HepG2 (cell line): ENCODE measurements at regions not wholly inside any gene's neighbourhood (a gene's known extent, or its start where the extent isn't known, plus 50 kb on each side); places are given as distances from the start of the nearest gene placed in this dataset.

Experiments used
- ATAC-seq: fragments of 200-7000 bp; cut with Tn5 transposase; 3 replicates; pipeline ENCODE4 v1.9.1; 2020; ENCODE audit warnings: mild to moderate bottlenecking, moderate library complexity
- BruUV-seq: library from RNA; stranded (reverse); fragments of 400-500 nt; replicated peaks from 2 replicates; lab custom pipeline; 2021; lab: Mats Ljungman, UMichigan
- CTCF ChIA-PET: fragments of 300-600 bp; formaldehyde crosslinking; extraction: SDS; loops from one replicate; lab custom pipeline; 2021; ENCODE audit warnings: low total read pairs, inconsistent platforms, low intra/inter-chr PET ratio; lab: Yijun Ruan, JAX
- POLR2A ChIA-PET: fragments of 350-600 bp; sonication (Branson Sonifier 250); formaldehyde crosslinking; loops from one replicate; lab custom pipeline; 2020; ENCODE audit warnings: antibody characterized with exemption, inconsistent platforms; lab: Yijun Ruan, JAX
- DNase-seq: peaks from one replicate; pipeline ENCODE4 v3.0.0-alpha.2; 2015; ENCODE audit warnings: low spot score
- FAIRE-seq: peaks from 3 replicates; lab custom pipeline; 2011; peaks lifted over from hg19 to GRCh38; lab: Jason Lieb, UNC
- H2AFZ ChIP-seq: one replicate; pipeline ENCODE4 v1.6.1; 2011; ENCODE audit warnings: low read length, inconsistent platforms
- H3K27ac ChIP-seq: fragments of 300-600 bp; 3 replicates; pipeline ENCODE4 v1.8.0; 2011; ENCODE audit warnings: mixed run types, mild to moderate bottlenecking, mixed read lengths, low read length, inconsistent platforms; ENCODE audit not compliant: insufficient read depth; ENCODE audit errors: extremely low read length
- H3K27me3 ChIP-seq, 2 experiments: fragments of 200-600 bp in 1 of 2; 2 replicates in 1 of 2; 3 replicates in 1 of 2; pipeline versions ENCODE4 v1.6.0 to v1.8.0; 2011; ENCODE audit warnings: low read length in 2 of 2, mild to moderate bottlenecking in 2 of 2, moderate library complexity in 2 of 2, inconsistent platforms in 1 of 2; ENCODE audit not compliant: insufficient read depth in 2 of 2, control insufficient read depth in 1 of 2
- H3K36me3 ChIP-seq, 2 experiments: fragments of 200-600 bp in 1 of 2; replicated peaks in 1 of 2; 2 replicates in 1 of 2; 3 replicates in 1 of 2; pipeline versions ENCODE4 v1.5.1 to v1.8.0; 2011; ENCODE audit warnings: low read length in 2 of 2, inconsistent platforms in 1 of 2; ENCODE audit not compliant: insufficient read depth in 2 of 2, control insufficient read depth in 1 of 2
- H3K4me1 ChIP-seq: 2 replicates; pipeline ENCODE4 v1.5.1; 2012; ENCODE audit warnings: low read length, inconsistent platforms; ENCODE audit not compliant: insufficient read depth
- H3K4me2 ChIP-seq: 2 replicates; pipeline ENCODE4 v1.6.0; 2011; ENCODE audit warnings: low read depth, low read length, inconsistent platforms
- H3K4me3 ChIP-seq, 3 experiments: fragments of 200-600 bp in 1 of 3; sonication (generic), shearing (Covaris generic) in 1 of 3; replicated peaks in 1 of 3; 2 replicates each; pipeline ENCODE4 v1.5.1; 2011 to 2016; ENCODE audit warnings: low read length in 3 of 3, inconsistent platforms in 2 of 3, low read depth in 2 of 3, mild to moderate bottlenecking in 2 of 3, control low read depth in 1 of 3, mixed read lengths in 1 of 3; ENCODE audit not compliant: insufficient read depth in 1 of 3
- H3K79me2 ChIP-seq: one replicate; pipeline ENCODE4 v1.6.1; 2011; ENCODE audit warnings: low read length, inconsistent platforms; ENCODE audit not compliant: insufficient read depth
- H3K9ac ChIP-seq: 2 replicates; pipeline ENCODE4 v1.6.0; 2011; ENCODE audit warnings: mild to moderate bottlenecking, low read depth, low read length, inconsistent platforms; ENCODE audit not compliant: insufficient read depth
- H3K9me3 ChIP-seq: 2 replicates; pipeline ENCODE4 v1.5.1; 2012; ENCODE audit warnings: mild to moderate bottlenecking, low read length
- H4K20me1 ChIP-seq: 2 replicates; pipeline ENCODE4 v1.6.0; 2011; ENCODE audit warnings: inconsistent platforms, mild to moderate bottlenecking, low read length, moderate library complexity; ENCODE audit not compliant: insufficient read depth
- HNF4G ChIP-seq, 2 experiments: sonication (generic) in 1 of 2; formaldehyde crosslinking in 1 of 2; IDR thresholded peaks; 2 replicates each; pipeline versions ENCODE4 v1.4.0 to v1.6.1; 2011 to 2020; ENCODE audit warnings: borderline replicate concordance in 2 of 2, low read depth in 2 of 2, mild to moderate bottlenecking in 2 of 2, low read length in 1 of 2, missing genetic modification reagents in 1 of 2, moderate library complexity in 1 of 2
- HNRNPK ChIP-seq: fragments of 200-400 bp; formaldehyde crosslinking; IDR thresholded peaks from 2 replicates; pipeline ENCODE4 v1.6.1; 2018; ENCODE audit warnings: low read length, low read depth, moderate library complexity, mild to moderate bottlenecking; ENCODE audit not compliant: poor library complexity, severe bottlenecking
- IKZF4 ChIP-seq: sonication (generic); formaldehyde crosslinking; IDR thresholded peaks from 2 replicates; pipeline ENCODE4 v1.5.1; 2020; ENCODE audit warnings: borderline replicate concordance, mild to moderate bottlenecking, low read depth, missing genetic modification reagents; ENCODE audit errors: not compliant biosample characterization
- MZF1 ChIP-seq: sonication (generic); formaldehyde crosslinking; IDR thresholded peaks from 2 replicates; pipeline ENCODE4 v1.8.1; 2023; ENCODE audit warnings: mild to moderate bottlenecking, missing genetic modification reagents, borderline replicate concordance
- POLR2G ChIP-seq: fragments of 200-400 bp; formaldehyde crosslinking; IDR thresholded peaks from 2 replicates; pipeline ENCODE4 v1.6.1; 2018; ENCODE audit warnings: mild to moderate bottlenecking, low read depth, low read length, moderate library complexity
- ZNF331 ChIP-seq: sonication (generic); formaldehyde crosslinking; IDR thresholded peaks from 2 replicates; pipeline ENCODE4 v1.4.0; 2020; ENCODE audit warnings: missing genetic modification reagents
- ZNF337 ChIP-seq: sonication (generic); formaldehyde crosslinking; IDR thresholded peaks from 2 replicates; pipeline ENCODE4 v1.5.1; 2020; ENCODE audit warnings: missing genetic modification reagents, low read depth, mild to moderate bottlenecking, borderline replicate concordance
- ZNF670 ChIP-seq: sonication (generic); formaldehyde crosslinking; IDR thresholded peaks from 2 replicates; pipeline ENCODE4 v1.8.0; 2022; ENCODE audit warnings: mild to moderate bottlenecking, missing genetic modification reagents, borderline replicate concordance
- WGBS: methylation state at CpG from one replicate; pipeline ENCODE4 v1.1.6; 2017; ENCODE audit warnings: low lambda C conversion rate; 5-methylcytosine and 5-hydroxymethylcytosine counted together
- in situ Hi-C: cut with HindIII; loops from 2 replicates; pipeline ENCODE4 v1.10.0; 2017; ENCODE audit warnings: low pct_unique_long_range_greater_than_20kb; ENCODE audit not compliant: extremely low pct_ligation_motif_present
- intact Hi-C: fragments of 100-400 bp; cut with micrococcal nuclease; formaldehyde crosslinking; loops from one replicate; pipeline ENCODE4 v1.10.0; 2022; ENCODE audit not compliant: unreplicated experiment
- TF ChIP-seq, protein P1 (sequence below): IDR thresholded peaks from 2 replicates; pipeline ENCODE4 v1.4.0; 2020; ENCODE audit warnings: mild to moderate bottlenecking, missing genetic modification reagents
- TF ChIP-seq, protein P2 (sequence below): sonication (generic); formaldehyde crosslinking; IDR thresholded peaks from 2 replicates; pipeline ENCODE4 v1.4.0; 2020; ENCODE audit warnings: missing genetic modification reagents, borderline replicate concordance
- TF ChIP-seq, protein P3 (sequence below): sonication (generic); formaldehyde crosslinking; IDR thresholded peaks from 2 replicates; pipeline ENCODE4 v1.4.0; 2020; ENCODE audit warnings: missing genetic modification reagents

DNA sequence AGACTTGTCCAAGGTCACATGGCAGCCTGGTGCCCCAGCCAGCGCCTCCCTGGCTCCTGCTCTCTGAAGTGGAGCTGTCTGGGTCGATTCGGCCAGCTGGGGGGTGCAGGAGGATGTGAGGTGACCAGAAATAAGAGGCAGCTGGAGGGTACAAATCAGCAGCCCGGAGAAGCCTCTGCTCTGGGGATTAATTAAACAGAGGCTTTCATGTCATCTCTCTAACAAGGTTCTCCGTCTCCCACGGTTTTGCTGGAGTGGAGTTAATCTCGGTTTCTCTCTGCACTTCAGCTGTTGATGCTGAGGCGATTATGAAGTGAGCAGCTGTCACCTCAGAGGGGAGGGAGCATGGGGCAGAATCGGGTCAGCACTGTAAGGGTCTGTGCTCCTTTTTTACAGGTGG lies 236.8 kb downstream of the TLE3 start:
- Histone ChIP-seq H3K27me3 (peaks cover 4 to 26% of the 10 kb centered on the region in 2 experiments; a peak in 3 of 5 replicates), H3K9me3 (no peaks in the 10 kb centered on the region), H3K4me3 (no peak overlapping the region), H3K4me1 (no peaks in the 10 kb centered on the region), H3K27ac (no peak overlapping the region), H3K4me2 (no peak overlapping the region), H3K36me3 (no peaks in the 10 kb centered on the region), H4K20me1 (no peaks in the 10 kb centered on the region), H2AFZ (no peak overlapping the region), H3K9ac (no peak overlapping the region), H3K79me2 (no peaks in the 10 kb centered on the region)
- WGBS = 13% methylated on average over 4 of the region's 9 CpGs
- in situ Hi-C loops (no loop called here), intact Hi-C loops (no loop called here)
- BruUV-seq = no TSS peak
- TF ChIP-seq HNF4G (IDR thresholded peaks at IDR 0.05; ENCODE audit: borderline replicate concordance, low read depth, low read length) (no peak), HNF4G (CRISPR knock-in tag; IDR thresholded peaks at IDR 0.05; ENCODE audit: borderline replicate concordance, low read depth) (no peak), IKZF4 (no peak), ZNF670 (CRISPR knock-in tag) (no peak), HNRNPK (no peak), ZNF337 (CRISPR knock-in tag) (no peak), POLR2G (no peak), ZNF331 (CRISPR knock-in tag) (no peak), MZF1 (CRISPR knock-in tag) (no peak)
- TF ChIP-seq, protein P1, sequence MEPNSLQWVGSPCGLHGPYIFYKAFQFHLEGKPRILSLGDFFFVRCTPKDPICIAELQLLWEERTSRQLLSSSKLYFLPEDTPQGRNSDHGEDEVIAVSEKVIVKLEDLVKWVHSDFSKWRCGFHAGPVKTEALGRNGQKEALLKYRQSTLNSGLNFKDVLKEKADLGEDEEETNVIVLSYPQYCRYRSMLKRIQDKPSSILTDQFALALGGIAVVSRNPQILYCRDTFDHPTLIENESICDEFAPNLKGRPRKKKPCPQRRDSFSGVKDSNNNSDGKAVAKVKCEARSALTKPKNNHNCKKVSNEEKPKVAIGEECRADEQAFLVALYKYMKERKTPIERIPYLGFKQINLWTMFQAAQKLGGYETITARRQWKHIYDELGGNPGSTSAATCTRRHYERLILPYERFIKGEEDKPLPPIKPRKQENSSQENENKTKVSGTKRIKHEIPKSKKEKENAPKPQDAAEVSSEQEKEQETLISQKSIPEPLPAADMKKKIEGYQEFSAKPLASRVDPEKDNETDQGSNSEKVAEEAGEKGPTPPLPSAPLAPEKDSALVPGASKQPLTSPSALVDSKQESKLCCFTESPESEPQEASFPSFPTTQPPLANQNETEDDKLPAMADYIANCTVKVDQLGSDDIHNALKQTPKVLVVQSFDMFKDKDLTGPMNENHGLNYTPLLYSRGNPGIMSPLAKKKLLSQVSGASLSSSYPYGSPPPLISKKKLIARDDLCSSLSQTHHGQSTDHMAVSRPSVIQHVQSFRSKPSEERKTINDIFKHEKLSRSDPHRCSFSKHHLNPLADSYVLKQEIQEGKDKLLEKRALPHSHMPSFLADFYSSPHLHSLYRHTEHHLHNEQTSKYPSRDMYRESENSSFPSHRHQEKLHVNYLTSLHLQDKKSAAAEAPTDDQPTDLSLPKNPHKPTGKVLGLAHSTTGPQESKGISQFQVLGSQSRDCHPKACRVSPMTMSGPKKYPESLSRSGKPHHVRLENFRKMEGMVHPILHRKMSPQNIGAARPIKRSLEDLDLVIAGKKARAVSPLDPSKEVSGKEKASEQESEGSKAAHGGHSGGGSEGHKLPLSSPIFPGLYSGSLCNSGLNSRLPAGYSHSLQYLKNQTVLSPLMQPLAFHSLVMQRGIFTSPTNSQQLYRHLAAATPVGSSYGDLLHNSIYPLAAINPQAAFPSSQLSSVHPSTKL (CRISPR knock-in tag) = no peak
- TF ChIP-seq, protein P2, sequence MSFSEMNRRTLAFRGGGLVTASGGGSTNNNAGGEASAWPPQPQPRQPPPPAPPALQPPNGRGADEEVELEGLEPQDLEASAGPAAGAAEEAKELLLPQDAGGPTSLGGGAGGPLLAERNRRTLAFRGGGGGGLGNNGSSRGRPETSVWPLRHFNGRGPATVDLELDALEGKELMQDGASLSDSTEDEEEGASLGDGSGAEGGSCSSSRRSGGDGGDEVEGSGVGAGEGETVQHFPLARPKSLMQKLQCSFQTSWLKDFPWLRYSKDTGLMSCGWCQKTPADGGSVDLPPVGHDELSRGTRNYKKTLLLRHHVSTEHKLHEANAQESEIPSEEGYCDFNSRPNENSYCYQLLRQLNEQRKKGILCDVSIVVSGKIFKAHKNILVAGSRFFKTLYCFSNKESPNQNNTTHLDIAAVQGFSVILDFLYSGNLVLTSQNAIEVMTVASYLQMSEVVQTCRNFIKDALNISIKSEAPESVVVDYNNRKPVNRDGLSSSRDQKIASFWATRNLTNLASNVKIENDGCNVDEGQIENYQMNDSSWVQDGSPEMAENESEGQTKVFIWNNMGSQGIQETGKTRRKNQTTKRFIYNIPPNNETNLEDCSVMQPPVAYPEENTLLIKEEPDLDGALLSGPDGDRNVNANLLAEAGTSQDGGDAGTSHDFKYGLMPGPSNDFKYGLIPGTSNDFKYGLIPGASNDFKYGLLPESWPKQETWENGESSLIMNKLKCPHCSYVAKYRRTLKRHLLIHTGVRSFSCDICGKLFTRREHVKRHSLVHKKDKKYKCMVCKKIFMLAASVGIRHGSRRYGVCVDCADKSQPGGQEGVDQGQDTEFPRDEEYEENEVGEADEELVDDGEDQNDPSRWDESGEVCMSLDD (CRISPR knock-in tag) = no peak
- TF ChIP-seq, protein P3, sequence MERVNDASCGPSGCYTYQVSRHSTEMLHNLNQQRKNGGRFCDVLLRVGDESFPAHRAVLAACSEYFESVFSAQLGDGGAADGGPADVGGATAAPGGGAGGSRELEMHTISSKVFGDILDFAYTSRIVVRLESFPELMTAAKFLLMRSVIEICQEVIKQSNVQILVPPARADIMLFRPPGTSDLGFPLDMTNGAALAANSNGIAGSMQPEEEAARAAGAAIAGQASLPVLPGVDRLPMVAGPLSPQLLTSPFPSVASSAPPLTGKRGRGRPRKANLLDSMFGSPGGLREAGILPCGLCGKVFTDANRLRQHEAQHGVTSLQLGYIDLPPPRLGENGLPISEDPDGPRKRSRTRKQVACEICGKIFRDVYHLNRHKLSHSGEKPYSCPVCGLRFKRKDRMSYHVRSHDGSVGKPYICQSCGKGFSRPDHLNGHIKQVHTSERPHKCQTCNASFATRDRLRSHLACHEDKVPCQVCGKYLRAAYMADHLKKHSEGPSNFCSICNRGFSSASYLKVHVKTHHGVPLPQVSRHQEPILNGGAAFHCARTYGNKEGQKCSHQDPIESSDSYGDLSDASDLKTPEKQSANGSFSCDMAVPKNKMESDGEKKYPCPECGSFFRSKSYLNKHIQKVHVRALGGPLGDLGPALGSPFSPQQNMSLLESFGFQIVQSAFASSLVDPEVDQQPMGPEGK (CRISPR knock-in tag) = no peak
- no peak for ATAC-seq
- no peak for DNase-seq
- POLR2A ChIA-PET = no interaction called here
- CTCF ChIA-PET = no interaction called here
- no peak for FAIRE-seq
